ENCODE measurements at regions not wholly inside any gene's neighbourhood (a gene's known extent, or its start where the extent isn't known, plus 50 kb on each side); places are given as distances from the start of the nearest gene placed in this dataset.
"Not testable (repeated sequence)": the region's sequence is repeated elsewhere in the genome, so short reads cannot be mapped to it uniquely, and the experiment has no call there.

DNA sequence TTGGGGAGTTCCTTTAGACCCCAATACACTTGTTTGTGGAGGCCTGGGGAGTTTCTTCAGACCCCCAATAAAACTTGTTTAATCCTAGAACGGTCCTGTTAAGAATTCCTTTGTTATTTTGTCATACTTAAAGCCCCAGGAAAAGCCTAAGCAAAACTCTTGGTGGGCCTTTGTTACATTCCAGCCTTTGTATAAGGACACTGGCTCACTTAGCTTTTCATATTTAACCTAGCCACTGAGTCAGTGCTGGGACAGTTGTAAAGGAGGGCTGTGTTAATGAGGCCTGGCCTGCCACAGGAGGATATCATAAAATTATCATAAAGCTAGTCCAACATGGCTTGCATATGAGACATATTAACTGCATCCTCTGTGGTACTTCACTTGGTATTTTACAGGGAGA, 760.1 kb downstream of the ZNF385D start:
- ChIA-PET POLR2A (no interaction called here), CTCF (no interaction called here)
- Histone ChIP-seq H3K36me3 (ENCODE audit: insufficient read depth, low read length) (no peaks in the 10 kb centered on the region), H3K9me3 (ENCODE audit: low read length) (no peaks in the 10 kb centered on the region), H3K4me3 (ENCODE audit: low read length) (no peak overlapping the region), H3K27ac (ENCODE audit: low read depth, low read length) (no peak overlapping the region), H3K27me3 (ENCODE audit: insufficient read depth, low read length, poor library complexity, severe bottlenecking) (no peaks in the 10 kb centered on the region), H3K4me1 (ENCODE audit: insufficient read depth, low read length) (no peaks in the 10 kb centered on the region)
- no peak overlapping the region for H3K4me3 Mint-ChIP-seq
- no peaks in the 10 kb centered on the region for H3K27me3 Mint-ChIP-seq
- H3K36me3 Mint-ChIP-seq: no peaks in the 10 kb centered on the region
- H3K27ac Mint-ChIP-seq: no peak overlapping the region
- H3K9me3 Mint-ChIP-seq: peaks cover 4 to 27% (median 9%) of the 10 kb centered on the region in 5 donors
- DNase-seq: no peak
- H3K4me1 Mint-ChIP-seq: no peaks in the 10 kb centered on the region

DNA sequence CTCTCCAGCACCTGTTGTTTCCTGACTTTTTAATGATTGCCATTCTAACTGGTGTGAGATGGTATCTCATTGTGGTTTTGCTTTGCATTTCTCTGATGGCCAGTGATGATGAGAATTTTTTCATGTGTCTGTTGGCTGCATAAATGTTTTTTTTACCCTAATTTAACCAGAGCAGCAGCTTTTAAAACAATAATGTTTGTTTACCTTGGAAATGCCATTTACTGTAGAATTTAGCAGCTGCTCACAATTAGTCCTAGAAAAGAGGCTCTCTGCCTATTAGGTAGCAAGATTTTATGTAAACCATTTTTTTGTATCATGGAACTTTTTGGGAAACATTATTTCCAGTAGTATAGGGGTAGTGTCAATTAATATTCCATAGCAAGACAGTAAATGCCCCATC, 761.4 kb downstream of the ZNF385D start:
- H3K4me3 Mint-ChIP-seq; H3K36me3 Mint-ChIP-seq; H3K4me3 ChIP-seq (ENCODE audit: low read length); H3K27ac ChIP-seq (ENCODE audit: low read depth, low read length); H3K27me3 Mint-ChIP-seq; POLR2A ChIA-PET; H3K4me1 Mint-ChIP-seq; DNase-seq; H3K9me3 ChIP-seq (ENCODE audit: low read length); H3K27ac Mint-ChIP-seq; H3K4me1 ChIP-seq (ENCODE audit: insufficient read depth, low read length); CTCF ChIA-PET; H3K27me3 ChIP-seq (ENCODE audit: insufficient read depth, low read length, poor library complexity, severe bottlenecking); H3K36me3 ChIP-seq (ENCODE audit: insufficient read depth, low read length): not testable (repeated sequence)
- peaks cover 4 to 21% (median 6%) of the 10 kb centered on the region in 5 donors for H3K9me3 Mint-ChIP-seq

DNA sequence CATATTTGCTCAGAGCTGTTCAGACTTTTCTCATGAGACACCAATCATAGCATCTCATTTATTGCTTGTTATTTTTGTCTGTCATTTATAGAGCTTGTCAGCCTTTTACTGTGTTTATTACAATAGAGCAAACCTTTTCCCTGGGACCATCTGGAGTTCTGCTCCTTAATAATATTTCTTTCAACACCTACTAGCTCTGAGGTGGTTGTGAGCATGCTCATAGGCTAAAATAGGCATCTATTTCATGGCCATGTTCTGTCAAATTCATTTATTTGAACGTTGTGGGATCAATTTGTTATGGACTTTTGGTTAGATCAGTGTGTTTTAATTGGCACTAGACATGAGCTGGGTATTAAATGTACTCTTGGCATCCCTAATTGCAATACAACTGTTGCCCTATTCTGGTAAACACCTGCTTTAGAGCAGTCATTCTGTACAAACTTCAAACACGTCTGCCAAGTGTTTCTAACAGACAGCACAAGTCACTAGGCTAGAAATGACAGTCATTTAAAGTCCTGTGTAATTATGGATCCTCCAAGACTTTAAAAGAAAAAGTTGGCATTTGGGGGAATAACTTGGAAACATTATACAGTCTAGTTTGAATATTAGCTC, 766.3 kb downstream of the ZNF385D start:
- CTCF ChIA-PET: no interaction called here
- Histone ChIP-seq H3K4me3 (ENCODE audit: low read length) (no peak overlapping the region), H3K27ac (ENCODE audit: low read depth, low read length) (no peak overlapping the region), H3K4me1 (ENCODE audit: insufficient read depth, low read length) (no peaks in the 10 kb centered on the region), H3K27me3 (ENCODE audit: insufficient read depth, low read length, poor library complexity, severe bottlenecking) (no peaks in the 10 kb centered on the region), H3K9me3 (ENCODE audit: low read length) (no peaks in the 10 kb centered on the region), H3K36me3 (ENCODE audit: insufficient read depth, low read length) (no peaks in the 10 kb centered on the region)
- no peaks in the 10 kb centered on the region for H3K27me3 Mint-ChIP-seq
- H3K4me3 Mint-ChIP-seq: no peak overlapping the region
- H3K27ac Mint-ChIP-seq: no peak overlapping the region
- no peaks in the 10 kb centered on the region for H3K4me1 Mint-ChIP-seq
- no peaks in the 10 kb centered on the region for H3K36me3 Mint-ChIP-seq
- POLR2A ChIA-PET: no interaction called here
- DNase-seq: no peak
- peaks cover 7 to 29% (median 11%) of the 10 kb centered on the region in 5 donors for H3K9me3 Mint-ChIP-seq

DNA sequence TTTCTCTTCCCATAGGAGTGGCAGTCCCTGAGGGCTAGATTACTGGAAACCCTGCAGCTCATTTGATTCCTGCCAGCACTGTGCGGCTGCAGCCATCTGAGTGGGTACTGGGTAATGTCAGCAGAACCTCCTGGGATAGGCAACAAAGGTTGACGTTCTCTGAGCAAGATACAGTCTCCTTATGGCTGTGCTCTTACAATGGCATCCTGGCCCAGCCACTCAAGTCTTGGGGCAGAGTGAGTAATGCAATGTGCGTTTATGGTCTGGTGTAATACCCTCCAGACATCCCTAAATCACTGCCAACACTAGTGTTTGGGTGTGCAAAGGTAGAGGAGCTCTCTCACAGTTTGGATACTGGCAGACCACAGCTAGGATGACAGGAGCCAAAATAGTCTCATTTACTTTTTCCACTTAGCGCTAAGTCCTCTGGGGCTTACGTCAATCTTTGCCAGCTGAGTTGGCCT, 775.8 kb downstream of the ZNF385D start:
- Histone ChIP-seq H3K9me3 (ENCODE audit: low read length) (no peaks in the 10 kb centered on the region), H3K4me1 (ENCODE audit: insufficient read depth, low read length) (no peaks in the 10 kb centered on the region), H3K27ac (ENCODE audit: low read depth, low read length) (no peak overlapping the region), H3K27me3 (ENCODE audit: insufficient read depth, low read length, poor library complexity, severe bottlenecking) (no peaks in the 10 kb centered on the region), H3K4me3 (ENCODE audit: low read length) (no peak overlapping the region), H3K36me3 (ENCODE audit: insufficient read depth, low read length) (no peaks in the 10 kb centered on the region)
- H3K27ac Mint-ChIP-seq: no peak overlapping the region
- ChIA-PET POLR2A (no interaction called here), CTCF (no interaction called here)
- H3K9me3 Mint-ChIP-seq: peaks cover 9 to 24% (median 12%) of the 10 kb centered on the region in 5 donors
- no peaks in the 10 kb centered on the region for H3K4me1 Mint-ChIP-seq
- H3K4me3 Mint-ChIP-seq: no peak overlapping the region
- H3K36me3 Mint-ChIP-seq: no peaks in the 10 kb centered on the region
- H3K27me3 Mint-ChIP-seq: peaks cover 0 to 1% of the 10 kb centered on the region in 2 donors
- no peak for DNase-seq

DNA sequence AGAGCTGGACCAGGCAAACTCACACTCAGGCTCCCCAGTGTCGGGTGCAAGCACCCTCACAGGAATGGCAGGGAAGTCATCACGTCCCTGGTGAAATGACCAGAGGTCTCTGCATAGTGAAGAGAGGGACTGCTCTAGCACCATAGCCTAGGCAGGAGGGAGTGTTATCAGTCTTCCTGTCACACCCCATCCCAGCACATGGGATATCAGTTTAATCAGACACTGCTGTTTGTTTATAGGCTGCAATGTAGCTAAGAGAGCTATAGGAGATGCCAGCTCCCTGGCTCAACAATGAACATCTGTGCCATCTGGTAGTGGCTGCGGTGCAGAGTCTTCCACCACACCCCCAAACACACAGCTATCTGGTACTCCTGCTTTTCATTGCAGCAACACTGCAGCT, 776.6 kb downstream of the ZNF385D start:
- no peak for DNase-seq
- H3K4me3 ChIP-seq (ENCODE audit: low read length): no peak overlapping the region
- Mint-ChIP-seq H3K4me1 (no peaks in the 10 kb centered on the region), H3K27ac (no peak overlapping the region), H3K27me3 (peaks cover 0 to 1% of the 10 kb centered on the region in 2 donors), H3K4me3 (no peak overlapping the region), H3K36me3 (no peaks in the 10 kb centered on the region), H3K9me3 (peaks cover 6 to 31% (median 13%) of the 10 kb centered on the region in 5 donors)
- no peaks in the 10 kb centered on the region for H3K27me3 ChIP-seq (ENCODE audit: insufficient read depth, low read length, poor library complexity, severe bottlenecking)
- H3K4me1 ChIP-seq (ENCODE audit: insufficient read depth, low read length): no peaks in the 10 kb centered on the region
- no peak overlapping the region for H3K27ac ChIP-seq (ENCODE audit: low read depth, low read length)
- ChIA-PET POLR2A (no interaction called here), CTCF (no interaction called here)
- H3K9me3 ChIP-seq (ENCODE audit: low read length): no peaks in the 10 kb centered on the region
- no peaks in the 10 kb centered on the region for H3K36me3 ChIP-seq (ENCODE audit: insufficient read depth, low read length)

DNA sequence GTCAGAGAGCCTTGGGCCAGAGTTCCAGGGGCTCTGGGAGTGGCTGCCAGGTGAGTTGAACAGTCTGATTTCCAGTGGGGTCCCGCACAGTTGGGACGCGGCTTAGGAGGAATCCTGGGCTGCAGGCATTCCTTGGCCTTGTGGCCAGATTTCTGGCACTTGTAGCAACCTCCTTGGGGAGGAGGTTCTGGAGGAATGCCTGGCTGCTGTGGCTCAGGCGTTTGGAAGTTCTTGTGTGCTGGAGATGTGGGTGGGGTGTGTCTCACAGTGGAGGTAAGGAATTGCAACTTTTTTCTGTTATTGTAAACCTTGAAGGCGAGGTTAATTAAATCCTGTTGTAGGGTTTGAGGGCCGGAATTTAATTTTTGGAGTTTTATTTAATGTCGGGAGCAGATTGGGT, 780.2 kb downstream of the ZNF385D start:
- H3K4me1 ChIP-seq (ENCODE audit: insufficient read depth, low read length); H3K4me3 Mint-ChIP-seq; POLR2A ChIA-PET; H3K4me3 ChIP-seq (ENCODE audit: low read length); H3K9me3 ChIP-seq (ENCODE audit: low read length); H3K27ac Mint-ChIP-seq; H3K36me3 Mint-ChIP-seq; H3K36me3 ChIP-seq (ENCODE audit: insufficient read depth, low read length); CTCF ChIA-PET; H3K27me3 Mint-ChIP-seq; H3K4me1 Mint-ChIP-seq; H3K27me3 ChIP-seq (ENCODE audit: insufficient read depth, low read length, poor library complexity, severe bottlenecking); DNase-seq; H3K27ac ChIP-seq (ENCODE audit: low read depth, low read length): not testable (repeated sequence)
- peaks cover 7 to 44% (median 11%) of the 10 kb centered on the region in 5 donors for H3K9me3 Mint-ChIP-seq

DNA sequence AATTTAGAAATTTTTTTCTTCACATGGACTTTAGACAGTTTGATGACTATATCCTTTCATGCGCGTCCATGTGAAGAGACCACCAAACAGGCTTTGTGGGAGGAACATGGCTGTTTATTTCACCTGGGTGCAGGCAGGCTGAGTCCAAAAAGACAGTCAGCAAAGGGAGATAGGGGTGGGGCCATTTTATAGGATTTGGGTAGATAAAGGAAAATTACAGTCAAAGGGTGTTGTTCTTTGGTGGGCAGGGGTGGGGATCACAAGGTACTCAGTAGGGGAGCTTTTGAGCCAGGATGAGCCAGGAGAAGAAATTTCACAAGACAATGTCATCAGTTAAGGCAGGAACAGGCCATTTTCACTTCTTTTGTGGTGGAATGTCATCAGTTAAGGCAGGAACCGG, 781.5 kb upstream of the SGO1 start:
- peaks cover 4 to 40% (median 12%) of the 10 kb centered on the region in 5 donors for H3K9me3 Mint-ChIP-seq
- H3K9me3 ChIP-seq (ENCODE audit: low read length); H3K27me3 ChIP-seq (ENCODE audit: insufficient read depth, low read length, poor library complexity, severe bottlenecking); H3K36me3 ChIP-seq (ENCODE audit: insufficient read depth, low read length); H3K27me3 Mint-ChIP-seq; CTCF ChIA-PET; H3K27ac Mint-ChIP-seq; H3K27ac ChIP-seq (ENCODE audit: low read depth, low read length); H3K4me3 ChIP-seq (ENCODE audit: low read length); H3K4me3 Mint-ChIP-seq; POLR2A ChIA-PET; H3K36me3 Mint-ChIP-seq; H3K4me1 Mint-ChIP-seq; H3K4me1 ChIP-seq (ENCODE audit: insufficient read depth, low read length); DNase-seq: not testable (repeated sequence)

DNA sequence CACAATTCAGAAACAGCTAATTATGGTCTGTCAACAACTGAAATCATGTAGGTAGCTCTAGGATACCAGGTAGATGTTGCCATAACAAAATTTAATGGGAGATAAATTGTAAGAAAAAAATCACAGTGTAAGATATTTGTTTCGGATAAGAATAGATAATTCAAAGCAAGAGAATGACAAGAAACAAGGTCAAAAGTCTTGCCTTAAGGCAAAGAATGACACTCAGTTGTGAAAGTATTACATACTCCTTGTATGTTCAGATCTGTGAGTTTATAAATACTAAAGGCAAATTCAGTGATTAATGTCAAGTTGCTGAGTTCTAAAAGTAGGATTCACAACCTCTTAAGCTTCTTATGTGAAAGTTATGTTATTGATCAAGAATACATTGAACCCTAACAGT, 772.2 kb upstream of the SGO1 start:
- ChIA-PET POLR2A (no interaction called here), CTCF (no interaction called here)
- Mint-ChIP-seq H3K27me3 (no peaks in the 10 kb centered on the region), H3K27ac (no peak overlapping the region), H3K4me3 (no peak overlapping the region), H3K36me3 (no peaks in the 10 kb centered on the region), H3K4me1 (no peaks in the 10 kb centered on the region), H3K9me3 (peaks cover 10 to 21% (median 20%) of the 10 kb centered on the region in 5 donors)
- no peak overlapping the region for H3K27ac ChIP-seq (ENCODE audit: low read depth, low read length)
- DNase-seq: no peak
- no peaks in the 10 kb centered on the region for H3K36me3 ChIP-seq (ENCODE audit: insufficient read depth, low read length)
- no peaks in the 10 kb centered on the region for H3K4me1 ChIP-seq (ENCODE audit: insufficient read depth, low read length)
- no peaks in the 10 kb centered on the region for H3K9me3 ChIP-seq (ENCODE audit: low read length)
- no peak overlapping the region for H3K4me3 ChIP-seq (ENCODE audit: low read length)
- H3K27me3 ChIP-seq (ENCODE audit: insufficient read depth, low read length, poor library complexity, severe bottlenecking): no peaks in the 10 kb centered on the region

DNA sequence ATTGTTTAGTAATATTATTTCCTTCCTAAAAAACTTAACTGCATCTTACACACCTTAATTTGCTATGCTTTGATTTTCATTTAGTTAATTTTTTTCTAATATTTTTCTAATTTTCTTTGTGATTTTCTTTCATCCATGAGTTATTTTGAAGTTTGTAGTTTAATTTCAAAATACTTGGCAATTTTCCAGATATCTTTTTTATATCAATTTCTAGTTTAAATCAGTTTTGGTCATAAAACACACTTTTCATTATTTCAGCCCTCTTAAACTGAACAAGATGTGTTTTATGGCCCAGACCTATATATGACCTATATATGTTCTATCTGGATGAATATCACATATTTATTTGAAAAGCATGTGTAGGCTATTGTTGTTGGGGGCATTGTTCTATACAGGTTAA, 759.9 kb upstream of the SGO1 start:
- Histone ChIP-seq H3K4me3 (ENCODE audit: low read length) (no peak overlapping the region), H3K4me1 (ENCODE audit: insufficient read depth, low read length) (no peaks in the 10 kb centered on the region), H3K27me3 (ENCODE audit: insufficient read depth, low read length, poor library complexity, severe bottlenecking) (no peaks in the 10 kb centered on the region), H3K36me3 (ENCODE audit: insufficient read depth, low read length) (no peaks in the 10 kb centered on the region), H3K27ac (ENCODE audit: low read depth, low read length) (no peak overlapping the region), H3K9me3 (ENCODE audit: low read length) (no peaks in the 10 kb centered on the region)
- POLR2A ChIA-PET: no interaction called here
- Mint-ChIP-seq H3K27ac (no peak overlapping the region), H3K9me3 (peaks cover 3 to 34% (median 13%) of the 10 kb centered on the region in 5 donors), H3K36me3 (no peaks in the 10 kb centered on the region), H3K27me3 (no peaks in the 10 kb centered on the region), H3K4me1 (no peaks in the 10 kb centered on the region), H3K4me3 (no peak overlapping the region)
- no peak for DNase-seq
- CTCF ChIA-PET: no interaction called here
